ENCODE measurements at regions not wholly inside any gene's neighbourhood (a gene's known extent, or its start where the extent isn't known, plus 50 kb on each side); places are given as distances from the start of the nearest gene placed in this dataset.
A peak's percentile ranks its signal among the peaks of the same experiment; 100 is the strongest.

- intact Hi-C loops (cut with DNase I): no loop called here
- ATAC-seq (no peak), DNase-seq (no peak)
- Histone ChIP-seq H3K36me3 (ENCODE audit: insufficient read depth in 1 of 2, low read depth in 1 of 2) (no peaks in the 10 kb centered on the region), H3K4me3 (no peak overlapping the region), H3K4me1 (no peaks in the 10 kb centered on the region), H3K27me3 (ENCODE audit: insufficient read depth in 3 of 3, low read length in 2 of 3) (peaks cover 0 to 12% (median 1%) of the 10 kb centered on the region in 3 donors), H3K27ac (no peak overlapping the region), H3K9me3 (no peaks in the 10 kb centered on the region)
- 33 to 57% (median 39%) methylated on average over 2 of the region's 2 CpGs for WGBS, 3 donors
- TF ChIP-seq, protein P1, sequence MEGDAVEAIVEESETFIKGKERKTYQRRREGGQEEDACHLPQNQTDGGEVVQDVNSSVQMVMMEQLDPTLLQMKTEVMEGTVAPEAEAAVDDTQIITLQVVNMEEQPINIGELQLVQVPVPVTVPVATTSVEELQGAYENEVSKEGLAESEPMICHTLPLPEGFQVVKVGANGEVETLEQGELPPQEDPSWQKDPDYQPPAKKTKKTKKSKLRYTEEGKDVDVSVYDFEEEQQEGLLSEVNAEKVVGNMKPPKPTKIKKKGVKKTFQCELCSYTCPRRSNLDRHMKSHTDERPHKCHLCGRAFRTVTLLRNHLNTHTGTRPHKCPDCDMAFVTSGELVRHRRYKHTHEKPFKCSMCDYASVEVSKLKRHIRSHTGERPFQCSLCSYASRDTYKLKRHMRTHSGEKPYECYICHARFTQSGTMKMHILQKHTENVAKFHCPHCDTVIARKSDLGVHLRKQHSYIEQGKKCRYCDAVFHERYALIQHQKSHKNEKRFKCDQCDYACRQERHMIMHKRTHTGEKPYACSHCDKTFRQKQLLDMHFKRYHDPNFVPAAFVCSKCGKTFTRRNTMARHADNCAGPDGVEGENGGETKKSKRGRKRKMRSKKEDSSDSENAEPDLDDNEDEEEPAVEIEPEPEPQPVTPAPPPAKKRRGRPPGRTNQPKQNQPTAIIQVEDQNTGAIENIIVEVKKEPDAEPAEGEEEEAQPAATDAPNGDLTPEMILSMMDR (IDR thresholded peaks at IDR 0.05): no peak
Observed at GRCh38 chr13:26456650-26457049, 100.8 kb upstream of the WASF3 start.

DNA sequence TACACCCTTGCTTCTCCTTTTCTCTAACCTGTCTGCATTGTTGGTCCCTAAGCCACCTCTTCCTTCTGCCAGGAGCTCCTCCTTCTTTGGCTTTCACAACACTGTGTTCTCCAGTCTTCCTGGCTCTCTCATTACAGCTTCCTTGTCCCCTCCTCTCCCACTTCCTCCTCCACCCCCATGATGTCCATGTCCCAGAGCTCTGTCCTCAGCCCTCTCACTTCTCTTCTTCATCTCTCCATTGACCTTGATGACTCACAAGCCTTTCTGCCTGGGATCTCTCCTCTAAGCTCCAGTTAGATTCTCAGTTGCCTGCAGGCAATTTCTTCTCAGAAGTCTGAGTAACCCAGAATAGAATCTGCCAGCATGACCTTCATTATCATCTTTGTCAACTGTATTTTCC, 100.3 kb upstream of the WASF3 start:
- TF ChIP-seq, protein P1 (IDR thresholded peaks at IDR 0.05): no peak
- H3K9me3 ChIP-seq: no peaks in the 10 kb centered on the region
- no peak for DNase-seq
- intact Hi-C loops (cut with DNase I): no loop called here
- no peak overlapping the region for H3K4me3 ChIP-seq
- ATAC-seq: peak in 2 of 4 donors; percentile 22 to 35
- peaks cover 0 to 12% (median 1%) of the 10 kb centered on the region in 3 donors for H3K27me3 ChIP-seq (ENCODE audit: insufficient read depth in 3 of 3, low read length in 2 of 3)
- no peak overlapping the region for H3K27ac ChIP-seq
- no peaks in the 10 kb centered on the region for H3K4me1 ChIP-seq
- no peaks in the 10 kb centered on the region for H3K36me3 ChIP-seq (ENCODE audit: insufficient read depth in 1 of 2, low read depth in 1 of 2)

DNA sequence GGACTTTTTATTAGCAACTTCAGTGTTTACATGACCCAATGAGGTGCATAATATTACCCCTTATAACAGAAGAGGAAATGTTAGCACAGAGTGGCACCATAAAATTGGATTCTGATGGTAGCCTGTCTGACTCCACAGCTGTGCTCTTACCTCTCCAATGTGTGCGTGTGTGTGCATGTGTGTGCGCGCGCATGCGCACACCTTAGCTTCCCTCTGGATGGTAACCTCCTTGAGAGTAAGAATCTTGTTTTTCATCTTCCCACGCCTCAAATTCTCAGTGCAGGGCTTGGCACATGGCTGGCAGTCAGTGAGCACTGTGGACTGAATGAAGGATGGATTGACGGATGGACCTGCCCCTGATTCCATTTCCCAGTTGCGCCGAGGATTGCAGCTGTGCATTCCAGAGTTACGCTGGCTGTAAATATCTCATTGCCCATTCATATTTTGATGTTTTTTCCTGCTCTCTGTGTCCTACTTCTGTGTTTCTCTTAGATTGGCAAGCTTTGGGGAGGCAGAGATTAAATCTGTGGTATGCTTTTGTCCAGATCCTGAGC, 99.2 kb upstream of the WASF3 start:
- Histone ChIP-seq H3K36me3 (ENCODE audit: insufficient read depth in 1 of 2, low read depth in 1 of 2) (no peaks in the 10 kb centered on the region), H3K9me3 (no peaks in the 10 kb centered on the region), H3K4me3 (no peak overlapping the region), H3K4me1 (no peaks in the 10 kb centered on the region), H3K27me3 (ENCODE audit: insufficient read depth in 3 of 3, low read length in 2 of 3) (peaks cover 0 to 15% (median 1%) of the 10 kb centered on the region in 3 donors), H3K27ac (peak overlapping the region; percentile 4)
- DNase-seq: peak in 1 of 2 donors; percentile 48
- TF ChIP-seq, protein P1 (IDR thresholded peaks at IDR 0.05): no peak
- 19 to 42% (median 23%) methylated on average over 10 of the region's 10 CpGs for WGBS, 3 donors
- peak in 2 of 4 donors; percentile 20 to 31 for ATAC-seq
- intact Hi-C loops (cut with DNase I): no loop called here

GRCh38 chr13:26459276-26460131, 98.0 kb upstream of the WASF3 start:
- no peak overlapping the region for H3K4me3 ChIP-seq
- peaks cover 0 to 19% (median 1%) of the 10 kb centered on the region in 3 donors for H3K27me3 ChIP-seq (ENCODE audit: insufficient read depth in 3 of 3, low read length in 2 of 3)
- H3K27ac ChIP-seq: peak overlapping the region; percentile 33
- 24 to 34% (median 26%) methylated on average over 9 of the region's 9 CpGs for WGBS, 3 donors
- intact Hi-C loops (cut with DNase I): no loop called here
- H3K4me1 ChIP-seq: no peaks in the 10 kb centered on the region
- peak; percentile 42 to 73 (median 67) for ATAC-seq
- no peaks in the 10 kb centered on the region for H3K36me3 ChIP-seq (ENCODE audit: insufficient read depth in 1 of 2, low read depth in 1 of 2)
- DNase-seq: peak; percentile 67 to 87
- TF ChIP-seq, protein P1 (IDR thresholded peaks at IDR 0.05): no peak
- no peaks in the 10 kb centered on the region for H3K9me3 ChIP-seq

Data from psoas muscle (tissue), 7 donors.